K562 (cell line): ENCODE measurements at regions not wholly inside any gene's neighbourhood (a gene's known extent, or its start where the extent isn't known, plus 50 kb on each side); places are given as distances from the start of the nearest gene placed in this dataset.

Experiments used
- CTCF ChIP-seq, 3 experiments: IDR thresholded peaks in 2 of 3; conservative IDR thresholded peaks in 1 of 3; 2 replicates each; pipeline ENCODE4 v1.5.1; 2011 to 2012; ENCODE audit warnings: low read length in 3 of 3, mild to moderate bottlenecking in 3 of 3, control low read depth in 2 of 3, improper control_type of control experiment in 1 of 3, inconsistent platforms in 1 of 3, low read depth in 1 of 3, mixed read lengths in 1 of 3, moderate library complexity in 1 of 3; ENCODE audit not compliant: insufficient read depth in 2 of 3
- EP300 ChIP-seq: IDR thresholded peaks from 2 replicates; pipeline ENCODE4 v1.6.1; 2012; ENCODE audit warnings: low read length, improper control_type of control experiment
- MAX ChIP-seq: sonication (generic); formaldehyde crosslinking; IDR thresholded peaks from 2 replicates; pipeline ENCODE4 v1.9.0; 2022; ENCODE audit warnings: mild to moderate bottlenecking, missing genetic modification reagents
- MTF1 ChIP-seq: fragments of 250-450 bp; sonication (Bioruptor Pico); IDR thresholded peaks from 2 replicates; pipeline ENCODE4 v1.9.0; 2021; ENCODE audit warnings: moderate library complexity, mild to moderate bottlenecking, inconsistent platforms, borderline replicate concordance
- NBN ChIP-seq: fragments of 450-650 bp; IDR thresholded peaks from 2 replicates; pipeline ENCODE4 v1.6.1; 2016; ENCODE audit warnings: low read depth, mild to moderate bottlenecking
- SETDB1 ChIP-seq: IDR thresholded peaks from one replicate; pipeline ENCODE4 v1.6.1; 2012; ENCODE audit warnings: low read length, control low read depth, inconsistent platforms
- XRCC5 ChIP-seq: fragments of 200-400 bp; formaldehyde crosslinking; IDR thresholded peaks from 2 replicates; pipeline ENCODE4 v1.6.1; 2017; ENCODE audit warnings: low read depth, mild to moderate bottlenecking, low read length
- ZNF76 ChIP-seq: fragments of 250-450 bp; sonication (Bioruptor Pico); IDR thresholded peaks from 2 replicates; pipeline ENCODE4 v1.4.0; 2020; ENCODE audit warnings: mild to moderate bottlenecking, moderate library complexity, borderline replicate concordance

GRCh38 chr13:73411067-73411809 lies 352.4 kb downstream of the KLF5 start:
- TF ChIP-seq NBN (no peak), ZNF76 (CRISPR knock-in tag) (no peak), EP300 (no peak), XRCC5 (no peak), MTF1 (CRISPR knock-in tag) (no peak), CTCF (IDR thresholded peaks at IDR 0.05 in 2 of 3, conservative IDR thresholded peaks at IDR 0.05 in 1 of 3; ENCODE audit: insufficient read depth in 2 of 3, low read depth in 1 of 3, low read length in 3 of 3) (no peak), MAX (no peak), SETDB1 (no peak)
